WERI-Rb-1 (cell line): ENCODE measurements at regions not wholly inside any gene's neighbourhood (a gene's known extent, or its start where the extent isn't known, plus 50 kb on each side); places are given as distances from the start of the nearest gene placed in this dataset.

ENCODE experiments used
- DNase-seq: peaks from one replicate; pipeline ENCODE4 v3.0.0-alpha.2; 2020
- H3K27ac ChIP-seq: fragments of 250-450 bp; sonication (Bioruptor Pico); 2 replicates; pipeline ENCODE4 v1.5.1; 2020; ENCODE audit warnings: mild to moderate bottlenecking, moderate library complexity
- H3K27me3 ChIP-seq: fragments of 250-450 bp; sonication (Bioruptor Pico); 2 replicates; pipeline ENCODE4 v1.5.1; 2021; ENCODE audit warnings: mild to moderate bottlenecking, low read depth, moderate library complexity; ENCODE audit not compliant: insufficient read depth, severe bottlenecking
- H3K36me3 ChIP-seq: fragments of 250-450 bp; sonication (Bioruptor Pico); 2 replicates; pipeline ENCODE4 v1.5.1; 2020; ENCODE audit warnings: mild to moderate bottlenecking, moderate library complexity
- H3K4me3 ChIP-seq: 2 replicates; pipeline ENCODE4 v1.5.1; 2011; ENCODE audit warnings: low read depth, mild to moderate bottlenecking, control low read depth, low read length
- H3K9me3 ChIP-seq: fragments of 250-450 bp; sonication (Bioruptor Pico); 2 replicates; pipeline ENCODE4 v1.5.1; 2021; ENCODE audit warnings: mild to moderate bottlenecking, moderate library complexity; ENCODE audit not compliant: severe bottlenecking
- TF ChIP-seq, protein P1 (sequence below): IDR thresholded peaks from 2 replicates; pipeline ENCODE4 v1.5.1; 2011; ENCODE audit warnings: low read depth, mild to moderate bottlenecking, control low read depth, inconsistent platforms, low read length

DNA sequence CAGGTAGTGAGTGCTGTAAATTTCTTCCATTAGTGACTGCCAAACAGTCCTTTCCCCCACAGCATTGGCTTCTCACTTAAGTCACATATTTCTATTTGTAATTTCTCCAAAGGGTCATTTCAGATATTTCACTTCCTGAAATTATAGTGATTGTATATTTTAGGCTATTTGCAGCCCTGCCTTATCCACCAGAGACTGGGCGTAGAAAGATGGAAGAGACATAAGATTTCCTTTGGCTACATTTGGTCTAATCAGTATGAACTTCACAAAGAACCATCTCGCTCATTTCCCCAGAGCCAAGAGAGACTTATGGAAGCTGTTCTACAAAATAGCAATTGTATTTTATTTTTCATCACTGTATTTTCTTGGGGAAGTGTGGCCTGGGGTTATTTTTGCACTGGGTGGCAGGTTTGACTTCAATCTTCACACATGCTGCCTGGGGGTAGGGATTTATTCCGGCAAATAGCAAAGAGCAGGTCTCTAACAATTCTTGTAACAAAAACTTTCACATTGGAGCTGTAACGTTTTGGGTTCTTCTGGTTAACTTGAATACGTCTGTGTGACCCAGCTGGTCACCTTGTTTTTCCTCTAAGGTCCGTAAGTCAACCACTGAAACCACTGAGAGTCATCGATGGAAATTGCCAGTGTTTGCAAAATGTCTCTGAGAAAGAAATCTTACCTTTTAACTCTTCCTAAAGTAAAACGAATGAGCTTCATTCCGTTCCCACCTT, 170.6 kb upstream of the SERPINE2 start:
- Histone ChIP-seq H3K4me3 (no peak overlapping the region), H3K27ac (no peak overlapping the region), H3K36me3 (no peaks in the 10 kb centered on the region), H3K27me3 (no peaks in the 10 kb centered on the region), H3K9me3 (no peaks in the 10 kb centered on the region)
- no peak for DNase-seq
- TF ChIP-seq, protein P1, sequence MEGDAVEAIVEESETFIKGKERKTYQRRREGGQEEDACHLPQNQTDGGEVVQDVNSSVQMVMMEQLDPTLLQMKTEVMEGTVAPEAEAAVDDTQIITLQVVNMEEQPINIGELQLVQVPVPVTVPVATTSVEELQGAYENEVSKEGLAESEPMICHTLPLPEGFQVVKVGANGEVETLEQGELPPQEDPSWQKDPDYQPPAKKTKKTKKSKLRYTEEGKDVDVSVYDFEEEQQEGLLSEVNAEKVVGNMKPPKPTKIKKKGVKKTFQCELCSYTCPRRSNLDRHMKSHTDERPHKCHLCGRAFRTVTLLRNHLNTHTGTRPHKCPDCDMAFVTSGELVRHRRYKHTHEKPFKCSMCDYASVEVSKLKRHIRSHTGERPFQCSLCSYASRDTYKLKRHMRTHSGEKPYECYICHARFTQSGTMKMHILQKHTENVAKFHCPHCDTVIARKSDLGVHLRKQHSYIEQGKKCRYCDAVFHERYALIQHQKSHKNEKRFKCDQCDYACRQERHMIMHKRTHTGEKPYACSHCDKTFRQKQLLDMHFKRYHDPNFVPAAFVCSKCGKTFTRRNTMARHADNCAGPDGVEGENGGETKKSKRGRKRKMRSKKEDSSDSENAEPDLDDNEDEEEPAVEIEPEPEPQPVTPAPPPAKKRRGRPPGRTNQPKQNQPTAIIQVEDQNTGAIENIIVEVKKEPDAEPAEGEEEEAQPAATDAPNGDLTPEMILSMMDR, result no peak

DNA sequence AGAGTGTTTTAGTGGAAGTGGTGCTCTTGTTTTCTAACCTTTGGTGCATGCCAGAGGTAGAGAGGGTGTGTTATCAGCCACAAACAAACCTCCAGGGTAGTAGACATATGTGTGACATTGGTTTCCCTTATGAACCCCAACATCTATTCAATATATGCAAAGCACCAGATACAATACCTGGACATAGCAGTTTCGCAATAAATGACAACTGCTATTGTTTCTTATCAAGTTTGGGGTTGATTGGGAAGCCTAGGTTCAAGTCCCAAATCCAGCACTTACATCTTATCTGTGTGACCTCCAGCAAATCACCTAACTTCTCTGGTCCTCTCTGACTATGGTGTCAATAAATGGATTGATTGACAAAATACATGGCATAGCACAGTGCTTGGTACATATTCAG, 169.4 kb upstream of the SERPINE2 start:
- no peaks in the 10 kb centered on the region for H3K36me3 ChIP-seq

DNA sequence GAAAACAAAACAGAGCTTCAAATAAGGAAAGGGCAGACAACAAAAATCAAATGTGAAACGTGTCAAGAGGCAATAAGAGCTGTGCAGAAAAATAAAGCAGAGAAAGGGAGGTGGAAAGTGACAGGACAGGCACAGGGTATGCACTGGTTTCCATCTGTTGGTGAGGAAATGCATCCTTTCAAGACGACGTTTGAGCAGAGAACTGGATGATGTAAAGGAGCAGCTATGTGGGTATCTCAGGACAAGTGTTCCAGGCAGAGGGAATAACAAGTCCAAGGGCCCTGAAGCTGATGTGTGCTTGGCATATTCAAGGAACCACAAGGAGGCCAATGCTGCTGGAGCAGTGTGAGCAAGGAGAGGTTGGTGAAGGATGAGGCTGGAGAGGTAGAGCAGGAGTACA, 168.9 kb upstream of the SERPINE2 start:
- TF ChIP-seq, protein P1, result no peak
- no peak overlapping the region for H3K27ac ChIP-seq
- H3K4me3 ChIP-seq, result no peak overlapping the region
- no peaks in the 10 kb centered on the region for H3K36me3 ChIP-seq
- no peaks in the 10 kb centered on the region for H3K9me3 ChIP-seq
- no peaks in the 10 kb centered on the region for H3K27me3 ChIP-seq
- no peak for DNase-seq

More for the DNA sequence above, 169.4 kb upstream of the SERPINE2 start:
- TF ChIP-seq, protein P1, result no peak
- Histone ChIP-seq H3K27me3 (no peaks in the 10 kb centered on the region), H3K9me3 (no peaks in the 10 kb centered on the region), H3K4me3 (no peak overlapping the region), H3K27ac (no peak overlapping the region)
- DNase-seq, result no peak

DNA sequence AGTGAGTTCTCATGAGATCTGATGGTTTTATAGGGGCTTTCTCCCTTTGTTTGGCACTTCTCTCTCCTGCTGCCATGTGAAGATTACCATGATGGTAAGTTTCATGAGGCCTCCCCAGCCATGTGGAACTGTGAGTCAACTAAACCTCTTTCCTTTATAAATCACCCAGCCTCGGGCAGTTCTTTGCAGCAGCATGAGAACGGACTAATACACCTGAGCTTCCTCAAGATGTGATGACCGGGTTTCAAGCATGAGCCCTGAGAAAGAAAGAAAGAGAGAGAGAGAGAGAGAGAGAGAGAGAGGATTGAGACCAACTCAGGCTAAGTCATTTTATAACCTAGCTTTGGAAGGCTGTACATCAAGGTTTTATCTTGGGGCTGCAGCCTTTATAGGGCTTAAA, 167.7 kb upstream of the SERPINE2 start:
- no peaks in the 10 kb centered on the region for H3K36me3 ChIP-seq
- H3K27ac ChIP-seq, result no peak overlapping the region
- H3K9me3 ChIP-seq, result no peaks in the 10 kb centered on the region
- no peak for DNase-seq
- TF ChIP-seq, protein P1, result no peak
- no peaks in the 10 kb centered on the region for H3K27me3 ChIP-seq
- H3K4me3 ChIP-seq, result no peak overlapping the region

DNA sequence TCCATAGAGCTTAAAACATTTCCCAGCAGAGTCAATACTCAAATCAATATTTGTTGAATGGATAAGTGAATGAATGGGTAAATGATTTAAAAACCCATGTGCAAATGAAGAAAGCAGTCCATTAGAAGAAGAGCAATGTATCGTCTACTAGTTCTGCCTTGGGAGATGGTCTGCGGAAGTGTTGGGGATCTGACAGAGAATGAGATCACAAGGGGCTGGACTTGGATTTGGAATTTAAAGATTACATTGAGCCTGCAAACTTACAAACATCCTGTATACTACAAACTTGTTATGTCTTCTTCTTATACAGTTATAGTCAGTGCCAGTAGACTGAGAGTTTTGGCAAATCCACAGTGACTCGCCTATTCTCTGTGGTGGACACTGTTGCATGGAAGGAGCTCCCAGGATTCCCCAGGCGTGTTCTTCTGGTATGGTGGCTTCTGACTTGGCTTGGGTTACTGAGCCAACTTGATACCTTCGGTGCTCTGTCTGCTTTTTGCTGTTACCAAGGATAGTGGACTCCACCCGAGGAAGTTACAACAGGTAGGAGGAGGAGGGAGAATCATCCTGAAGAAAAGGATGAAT, 163.3 kb upstream of the SERPINE2 start:
- TF ChIP-seq, protein P1, result no peak

DNA sequence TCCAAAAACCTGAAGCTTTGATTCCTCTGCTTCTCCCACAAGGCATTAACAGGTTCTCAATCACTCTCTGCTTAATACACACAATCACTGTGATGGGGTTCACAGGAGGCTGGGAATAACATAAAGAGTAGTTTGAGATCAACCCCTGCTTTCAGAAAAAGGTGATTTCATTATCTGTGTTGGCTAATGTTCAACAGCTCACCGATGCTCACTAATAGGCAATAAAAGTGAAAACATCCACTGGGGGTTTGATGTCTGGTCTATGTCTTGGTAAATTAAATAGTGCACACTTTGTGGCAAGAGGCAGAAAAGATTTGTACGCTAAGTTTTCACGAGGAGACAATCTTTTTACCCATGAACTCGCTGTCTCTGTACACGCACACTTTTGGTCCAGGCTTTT, 159.3 kb upstream of the SERPINE2 start:
- TF ChIP-seq, protein P1, result no peak
- Histone ChIP-seq H3K36me3 (no peaks in the 10 kb centered on the region), H3K27ac (no peak overlapping the region), H3K27me3 (no peaks in the 10 kb centered on the region), H3K9me3 (no peaks in the 10 kb centered on the region), H3K4me3 (no peak overlapping the region)
- no peak for DNase-seq

More for the DNA sequence above, 163.3 kb upstream of the SERPINE2 start:
- Histone ChIP-seq H3K27ac (no peak overlapping the region), H3K9me3 (no peaks in the 10 kb centered on the region), H3K27me3 (no peaks in the 10 kb centered on the region), H3K36me3 (no peaks in the 10 kb centered on the region), H3K4me3 (no peak overlapping the region)
- no peak for DNase-seq
